ENCODE measurements at regions not wholly inside any gene's neighbourhood (a gene's known extent, or its start where the extent isn't known, plus 50 kb on each side); places are given as distances from the start of the nearest gene placed in this dataset.

DNA sequence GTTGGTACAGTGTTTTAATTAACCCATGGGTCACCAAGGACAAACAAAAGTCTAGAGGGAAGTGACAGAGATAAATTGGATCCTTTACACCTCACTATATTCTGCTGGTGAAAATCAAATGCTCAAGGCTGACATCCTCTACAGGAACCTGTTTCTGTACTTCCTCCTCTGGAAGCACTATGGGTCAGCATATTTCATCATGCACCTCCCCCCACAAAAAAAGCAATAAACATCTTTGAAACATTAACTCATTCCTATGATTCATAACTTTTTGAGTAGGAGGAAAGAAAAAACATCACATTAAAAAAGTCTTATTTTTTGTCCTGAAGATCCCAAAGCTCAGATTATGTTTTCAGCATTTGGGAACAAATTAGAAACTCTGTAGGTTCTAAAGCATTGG, 588.3 kb upstream of the SGCG start:
- TF ChIP-seq, protein P1, sequence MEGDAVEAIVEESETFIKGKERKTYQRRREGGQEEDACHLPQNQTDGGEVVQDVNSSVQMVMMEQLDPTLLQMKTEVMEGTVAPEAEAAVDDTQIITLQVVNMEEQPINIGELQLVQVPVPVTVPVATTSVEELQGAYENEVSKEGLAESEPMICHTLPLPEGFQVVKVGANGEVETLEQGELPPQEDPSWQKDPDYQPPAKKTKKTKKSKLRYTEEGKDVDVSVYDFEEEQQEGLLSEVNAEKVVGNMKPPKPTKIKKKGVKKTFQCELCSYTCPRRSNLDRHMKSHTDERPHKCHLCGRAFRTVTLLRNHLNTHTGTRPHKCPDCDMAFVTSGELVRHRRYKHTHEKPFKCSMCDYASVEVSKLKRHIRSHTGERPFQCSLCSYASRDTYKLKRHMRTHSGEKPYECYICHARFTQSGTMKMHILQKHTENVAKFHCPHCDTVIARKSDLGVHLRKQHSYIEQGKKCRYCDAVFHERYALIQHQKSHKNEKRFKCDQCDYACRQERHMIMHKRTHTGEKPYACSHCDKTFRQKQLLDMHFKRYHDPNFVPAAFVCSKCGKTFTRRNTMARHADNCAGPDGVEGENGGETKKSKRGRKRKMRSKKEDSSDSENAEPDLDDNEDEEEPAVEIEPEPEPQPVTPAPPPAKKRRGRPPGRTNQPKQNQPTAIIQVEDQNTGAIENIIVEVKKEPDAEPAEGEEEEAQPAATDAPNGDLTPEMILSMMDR (conservative IDR thresholded peaks at IDR 0.05 in 1 of 2, IDR thresholded peaks at IDR 0.05 in 1 of 2; ENCODE audit: extremely low read depth in 1 of 2, insufficient read depth in 1 of 2, low read depth in 1 of 2, low read length in 2 of 2) = no peak
- TF ChIP-seq EZH2 (IDR thresholded peaks at IDR 0.05; ENCODE audit: borderline replicate concordance, low read length) = no peak

Data from mammary epithelial cell (primary cell).